HepG2 (cell line): ENCODE measurements at regions not wholly inside any gene's neighbourhood (a gene's known extent, or its start where the extent isn't known, plus 50 kb on each side); places are given as distances from the start of the nearest gene placed in this dataset.

Experiments used
- CERS6 ChIP-seq: sonication (generic); formaldehyde crosslinking; IDR thresholded peaks from 2 replicates; pipeline ENCODE4 v1.5.0; 2020; ENCODE audit warnings: missing genetic modification reagents
- CHD4 ChIP-seq: fragments of 200-600 bp; sonication (generic); IDR thresholded peaks from 2 replicates; pipeline ENCODE4 v1.7.0; 2017; ENCODE audit warnings: mild to moderate bottlenecking, low read length, borderline replicate concordance
- JUND ChIP-seq: sonication (generic); formaldehyde crosslinking; IDR thresholded peaks from 2 replicates; pipeline ENCODE4 v1.8.0; 2022; ENCODE audit warnings: mild to moderate bottlenecking, missing genetic modification reagents
- KDM2A ChIP-seq: sonication (generic); formaldehyde crosslinking; IDR thresholded peaks from 2 replicates; pipeline ENCODE4 v1.4.0; 2020; ENCODE audit warnings: low read depth, missing genetic modification reagents, borderline replicate concordance
- RAD21 ChIP-seq: fragments of 450-650 bp; formaldehyde crosslinking; IDR thresholded peaks from 2 replicates; pipeline ENCODE4 v1.5.0; 2020; ENCODE audit warnings: mild to moderate bottlenecking
- RXRB ChIP-seq: IDR thresholded peaks from 2 replicates; pipeline ENCODE4 v1.6.1; 2016; ENCODE audit warnings: borderline replicate concordance, missing genetic modification reagents, missing compliant biosample characterization
- ZMYM3 ChIP-seq: sonication (generic); formaldehyde crosslinking; IDR thresholded peaks from 2 replicates; pipeline ENCODE4 v1.5.1; 2020; ENCODE audit warnings: mild to moderate bottlenecking, missing genetic modification reagents
- ZNF160 ChIP-seq: sonication (generic); formaldehyde crosslinking; IDR thresholded peaks from 2 replicates; pipeline ENCODE4 v1.8.0; 2022; ENCODE audit warnings: mild to moderate bottlenecking, inconsistent platforms, missing genetic modification reagents
- ZNF274 ChIP-seq: sonication (generic); formaldehyde crosslinking; IDR thresholded peaks from 2 replicates; pipeline ENCODE4 v1.5.1; 2020; ENCODE audit warnings: mild to moderate bottlenecking, missing genetic modification reagents
- ZSCAN30 ChIP-seq: sonication (generic); formaldehyde crosslinking; IDR thresholded peaks from 2 replicates; pipeline ENCODE4 v1.5.0; 2020; ENCODE audit warnings: mild to moderate bottlenecking, missing genetic modification reagents
- TF ChIP-seq, protein P1 (sequence below): sonication (generic); formaldehyde crosslinking; IDR thresholded peaks from 2 replicates; pipeline ENCODE4 v1.8.0; 2022; ENCODE audit warnings: mild to moderate bottlenecking, missing genetic modification reagents, moderate library complexity
- TF ChIP-seq, protein P2 (sequence below): sonication (generic); formaldehyde crosslinking; IDR thresholded peaks from 2 replicates; pipeline ENCODE4 v1.8.1; 2022; ENCODE audit warnings: mild to moderate bottlenecking, missing genetic modification reagents
- TF ChIP-seq, protein P3 (sequence below): sonication (generic); formaldehyde crosslinking; conservative IDR thresholded peaks from 2 replicates; pipeline ENCODE4 v1.8.1; 2023; ENCODE audit warnings: missing genetic modification reagents

DNA sequence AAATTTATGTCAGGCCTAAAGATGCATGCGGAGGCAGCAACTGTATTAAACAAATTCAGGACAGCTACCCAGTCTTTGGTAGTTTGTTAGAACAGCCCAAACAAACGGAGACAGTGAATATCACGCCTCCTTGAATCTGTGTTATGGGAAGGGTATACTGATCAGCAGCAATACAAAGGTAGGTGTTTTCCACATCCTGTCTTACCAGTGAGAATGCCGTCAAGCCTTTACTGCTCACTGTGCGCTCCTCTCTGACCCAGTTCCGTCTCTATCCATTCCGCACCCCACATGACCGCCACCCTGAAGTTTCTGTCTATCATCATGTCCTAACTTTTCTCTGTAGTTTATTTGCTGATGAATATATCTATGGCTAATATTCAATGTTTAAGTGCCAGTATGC is 473.3 kb downstream of the LPIN1 start:
- TF ChIP-seq KDM2A (CRISPR knock-in tag) (no peak), CERS6 (CRISPR knock-in tag) (no peak), JUND (CRISPR knock-in tag) (no peak), CHD4 (no peak), RXRB (CRISPR knock-in tag) (no peak), ZMYM3 (CRISPR knock-in tag) (no peak), ZSCAN30 (CRISPR knock-in tag) (no peak), ZNF160 (CRISPR knock-in tag) (no peak), RAD21 (CRISPR knock-in tag) (no peak), ZNF274 (CRISPR knock-in tag) (no peak)
- TF ChIP-seq, protein P1, sequence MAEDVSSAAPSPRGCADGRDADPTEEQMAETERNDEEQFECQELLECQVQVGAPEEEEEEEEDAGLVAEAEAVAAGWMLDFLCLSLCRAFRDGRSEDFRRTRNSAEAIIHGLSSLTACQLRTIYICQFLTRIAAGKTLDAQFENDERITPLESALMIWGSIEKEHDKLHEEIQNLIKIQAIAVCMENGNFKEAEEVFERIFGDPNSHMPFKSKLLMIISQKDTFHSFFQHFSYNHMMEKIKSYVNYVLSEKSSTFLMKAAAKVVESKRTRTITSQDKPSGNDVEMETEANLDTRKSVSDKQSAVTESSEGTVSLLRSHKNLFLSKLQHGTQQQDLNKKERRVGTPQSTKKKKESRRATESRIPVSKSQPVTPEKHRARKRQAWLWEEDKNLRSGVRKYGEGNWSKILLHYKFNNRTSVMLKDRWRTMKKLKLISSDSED (CRISPR knock-in tag), result no peak
- TF ChIP-seq, protein P2, sequence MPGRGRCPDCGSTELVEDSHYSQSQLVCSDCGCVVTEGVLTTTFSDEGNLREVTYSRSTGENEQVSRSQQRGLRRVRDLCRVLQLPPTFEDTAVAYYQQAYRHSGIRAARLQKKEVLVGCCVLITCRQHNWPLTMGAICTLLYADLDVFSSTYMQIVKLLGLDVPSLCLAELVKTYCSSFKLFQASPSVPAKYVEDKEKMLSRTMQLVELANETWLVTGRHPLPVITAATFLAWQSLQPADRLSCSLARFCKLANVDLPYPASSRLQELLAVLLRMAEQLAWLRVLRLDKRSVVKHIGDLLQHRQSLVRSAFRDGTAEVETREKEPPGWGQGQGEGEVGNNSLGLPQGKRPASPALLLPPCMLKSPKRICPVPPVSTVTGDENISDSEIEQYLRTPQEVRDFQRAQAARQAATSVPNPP (CRISPR knock-in tag), result no peak
- TF ChIP-seq, protein P3, sequence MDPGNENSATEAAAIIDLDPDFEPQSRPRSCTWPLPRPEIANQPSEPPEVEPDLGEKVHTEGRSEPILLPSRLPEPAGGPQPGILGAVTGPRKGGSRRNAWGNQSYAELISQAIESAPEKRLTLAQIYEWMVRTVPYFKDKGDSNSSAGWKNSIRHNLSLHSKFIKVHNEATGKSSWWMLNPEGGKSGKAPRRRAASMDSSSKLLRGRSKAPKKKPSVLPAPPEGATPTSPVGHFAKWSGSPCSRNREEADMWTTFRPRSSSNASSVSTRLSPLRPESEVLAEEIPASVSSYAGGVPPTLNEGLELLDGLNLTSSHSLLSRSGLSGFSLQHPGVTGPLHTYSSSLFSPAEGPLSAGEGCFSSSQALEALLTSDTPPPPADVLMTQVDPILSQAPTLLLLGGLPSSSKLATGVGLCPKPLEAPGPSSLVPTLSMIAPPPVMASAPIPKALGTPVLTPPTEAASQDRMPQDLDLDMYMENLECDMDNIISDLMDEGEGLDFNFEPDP (CRISPR knock-in tag), result no peak
